HEK293 (cell line): ENCODE measurements at regions not wholly inside any gene's neighbourhood (a gene's known extent, or its start where the extent isn't known, plus 50 kb on each side); places are given as distances from the start of the nearest gene placed in this dataset.

Source experiments
- CTCF ChIA-PET: fragments of 350-600 bp; formaldehyde crosslinking; extraction: SDS; loops from one replicate; lab custom pipeline; 2021; ENCODE audit warnings: antibody characterized with exemption; lab: Yijun Ruan, JAX
- POLR2A ChIA-PET: fragments of 300-600 bp; formaldehyde crosslinking; extraction: SDS; loops from one replicate; lab custom pipeline; 2020; ENCODE audit warnings: antibody characterized with exemption, inconsistent platforms; lab: Yijun Ruan, JAX
- H3K27ac ChIP-seq: fragments of 200-500 bp; sonication (Bioruptor generic); 2 replicates; pipeline ENCODE4 v1.5.1; 2014; ENCODE audit warnings: low read depth, low read length, control low read depth, inconsistent platforms; ENCODE audit errors: extremely low read depth
- H3K36me3 ChIP-seq, 2 experiments: fragments of 200-500 bp in 1 of 2; sonication (Bioruptor generic) in 1 of 2; 1 replicate in 1 of 2; 2 replicates in 1 of 2; pipeline ENCODE4 v1.5.1; 2014 to 2017; ENCODE audit warnings: inconsistent platforms in 2 of 2, low read length in 2 of 2; ENCODE audit not compliant: control insufficient read depth in 2 of 2, insufficient read depth in 1 of 2
- H3K4me1 ChIP-seq: fragments of 200-500 bp; sonication (Bioruptor generic); 2 replicates; pipeline ENCODE4 v1.5.1; 2014; ENCODE audit warnings: mild to moderate bottlenecking, low read length, inconsistent platforms; ENCODE audit not compliant: control insufficient read depth, insufficient read depth
- H3K4me3 ChIP-seq: 2 replicates; pipeline ENCODE4 v1.5.1; 2011; ENCODE audit warnings: low read depth, mild to moderate bottlenecking, control low read depth, low read length, moderate library complexity
- H3K9me3 ChIP-seq: fragments of 200-500 bp; sonication (Bioruptor generic); 2 replicates; pipeline ENCODE4 v1.5.1; 2014; ENCODE audit warnings: low read depth, low read length, inconsistent platforms; ENCODE audit not compliant: control insufficient read depth, insufficient read depth
- BCL11A ChIP-seq: fragments of 450-650 bp; formaldehyde crosslinking; IDR thresholded peaks from 2 replicates; pipeline ENCODE4 v1.5.1; 2016; ENCODE audit warnings: low read depth, missing biosample characterization, missing genetic modification characterization
- CTCF ChIP-seq: fragments of 450-650 bp; formaldehyde crosslinking; IDR thresholded peaks from 2 replicates; pipeline ENCODE4 v1.5.1; 2016; ENCODE audit warnings: missing biosample characterization, missing genetic modification characterization
- HOXD13 ChIP-seq: sonication (generic); formaldehyde crosslinking; IDR thresholded peaks from 2 replicates; pipeline ENCODE4 v1.8.0; 2022; ENCODE audit warnings: missing genetic modification reagents, borderline replicate concordance
- IKZF3 ChIP-seq: fragments of 450-650 bp; IDR thresholded peaks from 2 replicates; pipeline ENCODE4 v1.5.0; 2018; ENCODE audit warnings: missing biosample characterization, mild to moderate bottlenecking, missing genetic modification characterization, moderate library complexity
- SP2 ChIP-seq: fragments of 450-650 bp; formaldehyde crosslinking; IDR thresholded peaks from 2 replicates; pipeline ENCODE4 v1.5.1; 2016; ENCODE audit warnings: missing biosample characterization, missing genetic modification characterization
- ZBTB48 ChIP-seq: fragments of 450-650 bp; formaldehyde crosslinking; IDR thresholded peaks from 2 replicates; pipeline ENCODE4 v1.5.1; 2016; ENCODE audit warnings: missing biosample characterization, missing genetic modification characterization
- ZFP69B ChIP-seq: fragments of 450-650 bp; formaldehyde crosslinking; IDR thresholded peaks from 2 replicates; pipeline ENCODE4 v1.5.1; 2016; ENCODE audit warnings: missing biosample characterization, missing genetic modification characterization
- ZIC2 ChIP-seq: fragments of 450-650 bp; formaldehyde crosslinking; IDR thresholded peaks from 2 replicates; pipeline ENCODE4 v1.5.1; 2016; ENCODE audit warnings: missing biosample characterization, missing genetic modification characterization
- ZNF112 ChIP-seq: fragments of 450-650 bp; formaldehyde crosslinking; IDR thresholded peaks from 2 replicates; pipeline ENCODE4 v1.5.0; 2017; ENCODE audit warnings: missing biosample characterization, missing genetic modification characterization
- ZNF157 ChIP-seq: fragments of 450-650 bp; formaldehyde crosslinking; IDR thresholded peaks from 2 replicates; pipeline ENCODE4 v1.5.1; 2016; ENCODE audit warnings: missing biosample characterization, missing genetic modification characterization
- ZNF202 ChIP-seq: fragments of 450-650 bp; formaldehyde crosslinking; IDR thresholded peaks from 2 replicates; pipeline ENCODE4 v1.5.1; 2016; ENCODE audit warnings: missing biosample characterization, missing genetic modification characterization, borderline replicate concordance
- ZNF239 ChIP-seq: fragments of 450-650 bp; formaldehyde crosslinking; IDR thresholded peaks from 2 replicates; pipeline ENCODE4 v1.5.1; 2016; ENCODE audit warnings: missing biosample characterization, missing genetic modification characterization
- ZNF274 ChIP-seq, 2 experiments: fragments of 200-500 bp in 1 of 2; fragments of 450-650 bp in 1 of 2; sonication (Bioruptor generic) in 1 of 2; formaldehyde crosslinking in 1 of 2; IDR thresholded peaks; 2 replicates each; pipeline versions ENCODE4 v1.5.1 to v1.6.1; 2014 to 2016; ENCODE audit warnings: borderline replicate concordance in 1 of 2, inconsistent platforms in 1 of 2, low read length in 1 of 2, missing biosample characterization in 1 of 2, missing genetic modification characterization in 1 of 2
- ZNF280D ChIP-seq: fragments of 450-650 bp; formaldehyde crosslinking; IDR thresholded peaks from 2 replicates; pipeline ENCODE4 v1.5.1; 2016; ENCODE audit warnings: missing biosample characterization, missing genetic modification characterization
- ZNF391 ChIP-seq: fragments of 450-650 bp; formaldehyde crosslinking; IDR thresholded peaks from 2 replicates; pipeline ENCODE4 v1.5.1; 2016; ENCODE audit warnings: low read depth, missing biosample characterization, missing genetic modification characterization, borderline replicate concordance
- ZNF398 ChIP-seq: fragments of 450-650 bp; formaldehyde crosslinking; IDR thresholded peaks from 2 replicates; pipeline ENCODE4 v1.5.1; 2017; ENCODE audit warnings: missing biosample characterization, missing genetic modification characterization
- ZNF580 ChIP-seq: fragments of 450-650 bp; formaldehyde crosslinking; IDR thresholded peaks from 2 replicates; pipeline ENCODE4 v1.5.1; 2016; ENCODE audit warnings: missing biosample characterization, missing genetic modification characterization
- ZNF654 ChIP-seq: fragments of 450-650 bp; formaldehyde crosslinking; IDR thresholded peaks from 2 replicates; pipeline ENCODE4 v1.5.1; 2016; ENCODE audit warnings: low read depth, missing biosample characterization, missing genetic modification characterization
- ZNF76 ChIP-seq: fragments of 450-650 bp; formaldehyde crosslinking; IDR thresholded peaks from 2 replicates; pipeline ENCODE4; 2016; ENCODE audit warnings: low read depth, missing biosample characterization, missing genetic modification characterization, borderline replicate concordance
- ZNF777 ChIP-seq: fragments of 450-650 bp; formaldehyde crosslinking; IDR thresholded peaks from 2 replicates; pipeline ENCODE4 v1.5.1; 2017; ENCODE audit warnings: missing biosample characterization, missing genetic modification characterization, borderline replicate concordance

GRCh38 chrX:40514376-40514775 is 66.4 kb upstream of the ATP6AP2 start:
- ChIA-PET CTCF (interaction anchor here (0.6 kb wide), 1 partner anchor 907 kb away, joined by 3 read pairs; no protein-coding TSS in a partner anchor), POLR2A (no interaction called here)
- H3K36me3 ChIP-seq: no peaks in the 10 kb centered on the region
- H3K27ac ChIP-seq: no peak overlapping the region
- no peak overlapping the region for H3K4me3 ChIP-seq
- no peaks in the 10 kb centered on the region for H3K9me3 ChIP-seq
- TF ChIP-seq BCL11A (tag by site-specific recombination): no peak
- TF ChIP-seq CTCF: no peak
- TF ChIP-seq ZNF112 (tag by site-specific recombination): no peak
- TF ChIP-seq ZNF239: no peak
- no peak for TF ChIP-seq ZNF157
- no peak for TF ChIP-seq ZNF654 (tag by site-specific recombination)
- no peak for TF ChIP-seq ZNF391 (tag by site-specific recombination)
- TF ChIP-seq ZNF274 (IDR thresholded peaks at IDR 0.05; ENCODE audit: low read length): no peak
- no peak for TF ChIP-seq ZNF274 (tag by site-specific recombination; IDR thresholded peaks at IDR 0.05; ENCODE audit: borderline replicate concordance)
- TF ChIP-seq ZNF76: no peak
- TF ChIP-seq ZNF398 (tag by site-specific recombination): no peak
- TF ChIP-seq IKZF3: no peak
- no peak for TF ChIP-seq SP2
- no peak for TF ChIP-seq ZFP69B
- TF ChIP-seq HOXD13: no peak
- TF ChIP-seq ZNF202 (tag by site-specific recombination): no peak
- no peaks in the 10 kb centered on the region for H3K4me1 ChIP-seq

GRCh38 chrX:40513835-40514234 is 66.9 kb upstream of the ATP6AP2 start:
- Histone ChIP-seq H3K9me3 (no peaks in the 10 kb centered on the region), H3K36me3 (no peaks in the 10 kb centered on the region), H3K4me1 (no peaks in the 10 kb centered on the region), H3K27ac (no peak overlapping the region), H3K4me3 (no peak overlapping the region)
- ChIA-PET CTCF (no interaction called here), POLR2A (no interaction called here)
- no peak for TF ChIP-seq ZNF777 (tag by site-specific recombination)
- TF ChIP-seq ZNF580 (tag by site-specific recombination): no peak
- TF ChIP-seq ZIC2: no peak
- no peak for TF ChIP-seq ZBTB48 (tag by site-specific recombination)
- no peak for TF ChIP-seq ZNF280D (tag by site-specific recombination)
- TF ChIP-seq ZNF274 (IDR thresholded peaks at IDR 0.05; ENCODE audit: low read length): no peak
- no peak for TF ChIP-seq ZNF274 (tag by site-specific recombination; IDR thresholded peaks at IDR 0.05; ENCODE audit: borderline replicate concordance)
- TF ChIP-seq HOXD13: no peak
